K562 (cell line): ENCODE measurements at regions not wholly inside any gene's neighbourhood (a gene's known extent, or its start where the extent isn't known, plus 50 kb on each side); places are given as distances from the start of the nearest gene placed in this dataset.

Experiments
- ATAC-seq: fragments of 200-7000 bp; cut with Tn5 transposase; 3 replicates; pipeline ENCODE4 v1.9.1; 2020; ENCODE audit warnings: moderate library complexity
- BruUV-seq: library from RNA; stranded (reverse); fragments of 400-500 nt; replicated peaks from 2 replicates; lab custom pipeline; 2021; lab: Mats Ljungman, UMichigan
- CTCF ChIA-PET: fragments of 300-600 bp; formaldehyde crosslinking; extraction: SDS; loops from one replicate; lab custom pipeline; 2021; ENCODE audit warnings: low intra/inter-chr PET ratio; lab: Yijun Ruan, JAX
- POLR2A ChIA-PET: fragments of 300-600, 350-650 bp; sonication (Branson Sonifier 250); formaldehyde crosslinking; extraction: SDS; loops from one replicate; lab custom pipeline; 2021; ENCODE audit warnings: antibody characterized with exemption, inconsistent platforms; lab: Yijun Ruan, JAX
- DNase-seq, 4 experiments: peaks; one replicate each; pipeline versions ENCODE4 v3.0.0 to v3.0.0-alpha.2; 2011 to 2018; ENCODE audit warnings: low spot score in 3 of 4, mixed read lengths in 3 of 4; ENCODE audit errors: extremely low read depth in 1 of 4
- FAIRE-seq: peaks from 2 replicates; lab custom pipeline; 2011; peaks lifted over from hg19 to GRCh38; lab: Jason Lieb, UNC
- H2AFZ ChIP-seq: 2 replicates; pipeline ENCODE4 v1.6.0; 2011; ENCODE audit warnings: low read depth, low read length, control low read depth, inconsistent platforms
- H3K27ac ChIP-seq: fragments of 200-600 bp; 3 replicates; pipeline ENCODE4 v1.8.0; 2011; ENCODE audit warnings: low read depth, mild to moderate bottlenecking, control low read depth, inconsistent platforms, low read length, moderate library complexity, mixed read lengths; ENCODE audit errors: extremely low read depth
- H3K27me3 ChIP-seq, 2 experiments: fragments of 300-600 bp in 1 of 2; 2 replicates in 1 of 2; 3 replicates in 1 of 2; pipeline versions ENCODE4 v1.6.0 to v1.8.0; 2011; ENCODE audit warnings: inconsistent platforms in 2 of 2, low read length in 2 of 2, mild to moderate bottlenecking in 1 of 2, mixed read lengths in 1 of 2, moderate library complexity in 1 of 2; ENCODE audit not compliant: control insufficient read depth in 2 of 2, insufficient read depth in 2 of 2
- H3K36me3 ChIP-seq: fragments of 300-600 bp; 3 replicates; pipeline ENCODE4 v1.8.0; 2011; ENCODE audit warnings: mild to moderate bottlenecking, low read length, inconsistent platforms; ENCODE audit not compliant: control insufficient read depth, insufficient read depth
- H3K4me1 ChIP-seq, 2 experiments: fragments of 200-600 bp in 1 of 2; replicated peaks in 1 of 2; 2 replicates in 1 of 2; 3 replicates in 1 of 2; pipeline versions ENCODE4 v1.5.1 to v1.8.0; 2011; ENCODE audit warnings: inconsistent platforms in 2 of 2, low read length in 2 of 2, mild to moderate bottlenecking in 1 of 2, mixed read lengths in 1 of 2, moderate library complexity in 1 of 2; ENCODE audit not compliant: control insufficient read depth in 2 of 2, insufficient read depth in 2 of 2
- H3K4me2 ChIP-seq: 2 replicates; pipeline ENCODE4 v1.6.1; 2011; ENCODE audit warnings: low read length, control low read depth, inconsistent platforms, mixed read lengths; ENCODE audit not compliant: insufficient read depth
- H3K4me3 ChIP-seq: fragments of 200-600 bp; sonication (generic), shearing (Covaris generic); 2 replicates; pipeline ENCODE4 v1.5.1; 2016; ENCODE audit warnings: control low read depth, inconsistent platforms
- H3K79me2 ChIP-seq: fragments of 200-600 bp; 3 replicates; pipeline ENCODE4 v1.8.0; 2011; ENCODE audit warnings: low read length, inconsistent platforms; ENCODE audit not compliant: control insufficient read depth, insufficient read depth
- H3K9ac ChIP-seq, 2 experiments: 2 replicates each; pipeline versions ENCODE4 v1.6.0 to v1.6.1; 2011; ENCODE audit warnings: low read depth in 2 of 2, low read length in 2 of 2, control low read depth in 1 of 2, inconsistent platforms in 1 of 2, mild to moderate bottlenecking in 1 of 2, mixed read lengths in 1 of 2; ENCODE audit not compliant: insufficient read depth in 1 of 2
- H3K9me1 ChIP-seq: one replicate; pipeline ENCODE4 v1.6.0; 2011; ENCODE audit warnings: inconsistent platforms, mild to moderate bottlenecking, low read length, moderate library complexity; ENCODE audit not compliant: control insufficient read depth, insufficient read depth
- H3K9me3 ChIP-seq: replicated peaks from 2 replicates; pipeline ENCODE4 v1.5.1; 2011; ENCODE audit warnings: low read depth, low read length, inconsistent platforms; ENCODE audit not compliant: control insufficient read depth, insufficient read depth
- H4K20me1 ChIP-seq: replicated peaks from 2 replicates; pipeline ENCODE4 v1.6.1; 2011; ENCODE audit warnings: low read length, inconsistent platforms, mixed read lengths; ENCODE audit not compliant: control insufficient read depth, insufficient read depth
- FOXP4 ChIP-seq: sonication (generic); formaldehyde crosslinking; IDR thresholded peaks from 2 replicates; pipeline ENCODE4 v1.8.0; 2022; ENCODE audit warnings: mild to moderate bottlenecking, missing genetic modification reagents, borderline replicate concordance
- HDAC1 ChIP-seq, 2 experiments: fragments of 450-650 bp; IDR thresholded peaks; 2 replicates each; pipeline ENCODE4 v1.6.1; 2016 to 2017; ENCODE audit warnings: inconsistent platforms in 1 of 2, mild to moderate bottlenecking in 1 of 2, moderate library complexity in 1 of 2
- WGBS: fragments of 100-300 bp; shearing (Covaris generic); methylation state at CpG from one replicate; pipeline ENCODE4 v1.1.6; 2016; ENCODE audit warnings: low coverage, mixed read lengths; ENCODE audit not compliant: insufficient coverage; ENCODE audit errors: missing lambda C conversion rate; 5-methylcytosine and 5-hydroxymethylcytosine counted together
- in situ Hi-C: fragments of 300-500 bp; cut with MboI; formaldehyde crosslinking; loops from 4 replicates; pipeline ENCODE4 v1.15.0; 2018; ENCODE audit warnings: inconsistent platforms, mixed read lengths
- intact Hi-C: fragments of 100-400 bp; cut with micrococcal nuclease; formaldehyde crosslinking; loops from 2 replicates; pipeline ENCODE4 v1.14.2; 2022

- no TSS peak for BruUV-seq
- intact Hi-C loops (no loop called here), in situ Hi-C loops (no loop called here)
- 0 out of 2 replicates have a peak, but pooled peaks cover 3% of the 10 kb centered on the region for H3K9me3 ChIP-seq
- H3K27ac ChIP-seq: no peak overlapping the region
- ATAC-seq: no peak
- no peak overlapping the region for H3K4me3 ChIP-seq
- WGBS: 0% methylated on average over 3 of the region's 3 CpGs
- DNase-seq: no peak
- H3K9ac ChIP-seq: no peak overlapping the region
- no peak overlapping the region for H3K4me2 ChIP-seq
- no peak overlapping the region for H2AFZ ChIP-seq
- H3K27me3 ChIP-seq: no peaks in the 10 kb centered on the region
- H3K36me3 ChIP-seq: no peaks in the 10 kb centered on the region
- ChIA-PET CTCF (no interaction called here), POLR2A (interaction anchor here (0.6 kb wide), 1 partner anchor 11 kb away, joined by 3 read pairs; no protein-coding TSS in a partner anchor)
- TF ChIP-seq FOXP4 (CRISPR knock-in tag): no peak
- no peaks in the 10 kb centered on the region for H3K4me1 ChIP-seq
- no peaks in the 10 kb centered on the region for H3K9me1 ChIP-seq
- no peak for FAIRE-seq
- no peaks in the 10 kb centered on the region for H4K20me1 ChIP-seq
- no peaks in the 10 kb centered on the region for H3K79me2 ChIP-seq
Measured at GRCh38 chr5:147169901-147170300, 64.9 kb upstream of the STK32A start.

DNA sequence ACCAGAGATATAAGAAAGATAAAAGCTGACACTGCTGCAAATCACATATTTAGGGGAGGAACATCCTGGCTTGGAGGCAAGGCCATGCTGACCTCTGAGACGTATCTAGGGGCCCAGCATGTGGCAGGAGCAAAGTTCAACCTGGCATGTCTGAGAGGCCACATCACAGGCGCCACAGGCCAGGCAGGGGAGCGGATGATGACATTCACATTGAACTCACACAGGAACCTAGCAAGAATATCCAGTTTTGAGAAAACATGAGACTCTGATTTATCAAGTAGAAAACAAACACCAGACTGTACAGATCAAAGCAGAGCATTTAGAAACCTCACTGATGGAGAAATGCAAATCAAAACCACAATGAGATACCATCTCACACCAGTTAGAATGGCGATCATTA lies 64.2 kb upstream of the STK32A start:
- Histone ChIP-seq H4K20me1 (no peaks in the 10 kb centered on the region), H3K36me3 (no peaks in the 10 kb centered on the region), H3K4me1 (no peaks in the 10 kb centered on the region), H3K9me3 (0 out of 2 replicates have a peak, but pooled peaks cover 3% of the 10 kb centered on the region), H3K27me3 (no peaks in the 10 kb centered on the region), H2AFZ (no peak overlapping the region), H3K4me2 (no peak overlapping the region), H3K9me1 (no peaks in the 10 kb centered on the region), H3K27ac (no peak overlapping the region), H3K79me2 (no peaks in the 10 kb centered on the region), H3K9ac (no peak overlapping the region), H3K4me3 (no peak overlapping the region)
- DNase-seq (no peak), FAIRE-seq (no peak), ATAC-seq (no peak)
- intact Hi-C loops: no loop called here
- no TSS peak for BruUV-seq
- in situ Hi-C loops: no loop called here
- 0% methylated on average over 4 of the region's 4 CpGs for WGBS
- CTCF ChIA-PET: no interaction called here
- POLR2A ChIA-PET: interaction anchor here (0.6 kb wide), 1 partner anchor 11 kb away, joined by 3 read pairs; no protein-coding TSS in a partner anchor
- TF ChIP-seq HDAC1 (IDR thresholded peaks at IDR 0.05): no peak
